Left lung (tissue), 4 donors: ENCODE measurements at regions not wholly inside any gene's neighbourhood (a gene's known extent, or its start where the extent isn't known, plus 50 kb on each side); places are given as distances from the start of the nearest gene placed in this dataset.

ENCODE experiments used
- ATAC-seq: fragments of 200-7000 bp; cut with Tn5 transposase; one replicate; pipeline ENCODE4 v1.9.1; 2020; ENCODE audit warnings: moderate library complexity
- DNase-seq, 4 donors: peaks; one replicate each; pipeline ENCODE4 v3.0.0-alpha.2; 2013 to 2020
- H3K27ac ChIP-seq, 2 donors: fragments of 200-600 bp; sonication (generic) in 1 of 2; one replicate each; pipeline versions ENCODE4 v1.5.0 to v1.8.0; 2020 to 2021
- H3K27me3 ChIP-seq, 2 donors: fragments of 200-600 bp; sonication (generic) in 1 of 2; one replicate each; pipeline versions ENCODE4 v1.5.0 to v1.8.0; 2020 to 2021
- H3K36me3 ChIP-seq, 2 donors: fragments of 200-600 bp; sonication (generic) in 1 of 2; one replicate each; pipeline versions ENCODE4 v1.5.0 to v1.8.0; 2020 to 2021
- H3K4me1 ChIP-seq, 2 donors: fragments of 200-600 bp; one replicate each; pipeline ENCODE4 v1.8.0; 2021
- H3K4me3 ChIP-seq, 2 donors: fragments of 200-600 bp; sonication (generic) in 1 of 2; one replicate each; pipeline versions ENCODE4 v1.5.0 to v1.8.0; 2020 to 2021; ENCODE audit warnings: mild to moderate bottlenecking in 1 of 2
- H3K9me3 ChIP-seq, 2 donors: fragments of 200-600 bp; sonication (generic) in 1 of 2; one replicate each; pipeline versions ENCODE4 v1.5.0 to v1.8.0; 2020 to 2021
- CTCF ChIP-seq, 2 donors: fragments of 200-600 bp; sonication (generic) in 1 of 2; IDR thresholded peaks; one replicate each; pipeline versions ENCODE4 v1.5.0 to v1.8.0; 2021; ENCODE audit warnings: antibody characterized with exemption in 2 of 2
- intact Hi-C, 2 donors: fragments of 100-400 bp; cut with DNase I; formaldehyde crosslinking; loops; one replicate each; pipeline versions ENCODE4 v1.11.2 to v1.14.2; 2022
- donor health status: DM: no; HTN: yes; CAD: no.
- donor health status: DM: no; HTN: no; CAD: no.

DNA sequence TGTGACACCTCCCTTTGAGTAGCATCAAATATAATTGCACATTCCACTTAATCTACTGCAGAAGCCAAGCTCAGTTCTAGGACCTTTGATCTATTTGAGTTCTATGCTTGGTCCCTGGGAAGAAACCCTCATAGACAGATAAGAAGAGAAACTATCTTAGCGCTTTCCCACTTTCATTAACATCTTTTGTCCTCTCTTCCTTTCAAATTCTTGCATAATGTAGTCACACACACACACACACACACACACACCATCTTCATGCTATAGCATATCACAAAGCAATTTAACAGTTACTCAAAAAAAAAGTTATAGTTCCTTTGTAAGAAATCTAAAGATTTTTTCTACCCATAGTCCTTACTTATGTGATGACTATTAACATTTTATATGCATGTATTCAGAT, 735.9 kb upstream of the PCDH9 start:
- DNase-seq (no peak), ATAC-seq (no peak)
- H3K4me1 ChIP-seq: no peaks in the 10 kb centered on the region
- no peak overlapping the region for H3K27ac ChIP-seq
- H3K4me3 ChIP-seq: no peak overlapping the region
- no peaks in the 10 kb centered on the region for H3K36me3 ChIP-seq
- H3K27me3 ChIP-seq: no peaks in the 10 kb centered on the region
- no peak for TF ChIP-seq CTCF (IDR thresholded peaks at IDR 0.05)
- intact Hi-C loops: no loop called here
- no peaks in the 10 kb centered on the region for H3K9me3 ChIP-seq

DNA sequence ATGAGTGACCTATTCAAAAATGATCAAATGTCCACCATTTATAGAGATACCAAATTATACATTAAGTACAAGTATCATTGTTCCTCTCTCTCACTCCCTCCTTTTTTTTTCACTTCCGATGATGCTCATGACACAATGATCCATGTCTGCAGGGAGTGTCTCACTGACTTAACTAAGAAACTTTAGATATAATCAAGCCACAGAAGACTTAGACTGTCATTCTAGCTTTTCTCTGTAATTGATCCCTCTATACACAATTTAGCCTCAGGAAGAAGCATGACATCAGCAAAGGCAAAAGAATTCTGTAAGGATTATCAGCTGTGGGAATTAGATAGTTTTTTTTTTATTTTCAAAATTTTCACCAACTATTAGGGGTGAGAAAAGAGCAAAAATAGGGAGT, 734.9 kb upstream of the PCDH9 start:
- Histone ChIP-seq H3K4me3 (no peak overlapping the region), H3K4me1 (no peaks in the 10 kb centered on the region), H3K9me3 (no peaks in the 10 kb centered on the region), H3K36me3 (no peaks in the 10 kb centered on the region), H3K27me3 (no peaks in the 10 kb centered on the region), H3K27ac (no peak overlapping the region)
- no peak for TF ChIP-seq CTCF (IDR thresholded peaks at IDR 0.05)
- intact Hi-C loops: no loop called here
- DNase-seq: no peak
- ATAC-seq: no peak

DNA sequence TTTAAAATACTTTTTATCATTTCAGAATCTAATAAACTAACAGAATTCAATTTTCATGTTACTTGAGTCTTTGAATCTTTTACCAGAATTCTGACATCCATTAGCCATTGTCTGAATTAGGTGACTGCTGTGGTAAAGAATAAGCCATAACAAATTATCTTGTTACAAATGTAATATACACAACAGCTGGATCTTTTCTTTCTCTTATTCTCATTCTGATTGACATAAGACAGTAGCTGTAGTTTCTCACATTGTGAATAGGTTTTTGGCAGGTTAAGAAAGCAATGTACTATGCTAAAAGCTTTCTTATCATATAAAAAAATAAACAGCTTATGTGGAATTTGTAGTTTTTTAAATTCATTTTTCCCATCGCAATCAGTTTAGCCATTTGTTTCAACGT, 734.0 kb upstream of the PCDH9 start:
- Histone ChIP-seq H3K27ac (no peak overlapping the region), H3K9me3 (no peaks in the 10 kb centered on the region), H3K4me1 (no peaks in the 10 kb centered on the region), H3K27me3 (no peaks in the 10 kb centered on the region), H3K4me3 (no peak overlapping the region), H3K36me3 (no peaks in the 10 kb centered on the region)
- no peak for TF ChIP-seq CTCF (IDR thresholded peaks at IDR 0.05)
- intact Hi-C loops: no loop called here
- DNase-seq: no peak
- ATAC-seq: no peak

DNA sequence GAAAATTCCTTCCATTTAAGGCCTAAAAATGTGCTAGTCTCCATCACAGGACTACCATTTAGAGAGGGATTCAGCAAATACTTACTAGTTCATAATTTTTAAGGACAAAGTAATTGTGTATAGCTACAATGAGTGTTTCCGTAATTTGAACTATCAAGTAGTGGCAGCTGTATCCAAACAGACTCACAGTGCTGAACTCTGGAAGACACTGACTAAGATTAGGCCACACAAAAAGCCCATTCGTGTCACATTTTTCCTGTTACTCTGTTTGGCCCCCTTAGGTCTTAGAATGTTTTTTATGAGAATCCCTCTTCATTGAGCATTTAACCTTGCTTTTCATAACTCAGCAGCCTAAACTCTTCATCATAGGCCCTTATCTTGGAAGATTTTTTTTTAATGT, 731.2 kb upstream of the PCDH9 start:
- no peak for ATAC-seq
- intact Hi-C loops: no loop called here
- no peaks in the 10 kb centered on the region for H3K27me3 ChIP-seq
- no peak overlapping the region for H3K4me3 ChIP-seq
- H3K9me3 ChIP-seq: peaks cover 0 to 10% of the 10 kb centered on the region in 2 donors
- DNase-seq: peak in 2 of 4 donors; percentile 3 to 8
- H3K4me1 ChIP-seq: no peaks in the 10 kb centered on the region
- H3K36me3 ChIP-seq: no peaks in the 10 kb centered on the region
- no peak overlapping the region for H3K27ac ChIP-seq
- TF ChIP-seq CTCF (IDR thresholded peaks at IDR 0.05): no peak

DNA sequence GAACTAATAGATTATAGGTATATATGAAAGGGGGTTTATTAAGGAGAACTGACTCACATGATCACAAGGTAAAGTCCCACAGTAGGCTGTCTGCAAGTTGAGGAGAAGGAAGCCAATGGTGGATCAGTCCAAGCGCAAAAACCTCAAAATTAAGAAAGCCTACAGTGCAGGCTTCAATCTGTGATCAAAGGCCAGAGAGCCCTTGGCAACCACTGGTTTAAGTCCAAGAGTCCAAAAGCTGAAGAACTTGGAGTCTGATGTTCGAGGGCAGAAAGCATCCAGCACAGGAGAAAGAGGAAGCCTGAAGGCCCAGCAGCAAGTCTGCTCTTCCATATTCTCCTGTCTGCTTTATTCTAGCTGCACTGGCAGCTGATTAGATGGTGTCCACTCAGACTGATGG, 721.3 kb upstream of the PCDH9 start:
- Histone ChIP-seq H3K4me3 (no peak overlapping the region), H3K27ac (no peak overlapping the region), H3K4me1 (no peaks in the 10 kb centered on the region), H3K9me3 (peaks cover 0 to 7% of the 10 kb centered on the region in 2 donors), H3K27me3 (no peaks in the 10 kb centered on the region), H3K36me3 (no peaks in the 10 kb centered on the region)
- no peak for TF ChIP-seq CTCF (IDR thresholded peaks at IDR 0.05)
- intact Hi-C loops: no loop called here
- no peak for ATAC-seq
- DNase-seq: no peak
